Panc1 (cell line): ENCODE measurements at regions not wholly inside any gene's neighbourhood (a gene's known extent, or its start where the extent isn't known, plus 50 kb on each side); places are given as distances from the start of the nearest gene placed in this dataset.

Experiments
- POLR2AphosphoS5 ChIP-seq: IDR thresholded peaks from 2 replicates; pipeline ENCODE4 v1.6.1; 2012; ENCODE audit warnings: mild to moderate bottlenecking, low read depth, low read length, moderate library complexity
- TF ChIP-seq, protein P1 (sequence below): fragments of 450-650 bp; IDR thresholded peaks from 2 replicates; pipeline ENCODE4 v1.5.1; 2017; ENCODE audit warnings: mild to moderate bottlenecking

GRCh38 chr7:83832009-83832408, 183.1 kb upstream of the SEMA3E start:
- TF ChIP-seq, protein P1, sequence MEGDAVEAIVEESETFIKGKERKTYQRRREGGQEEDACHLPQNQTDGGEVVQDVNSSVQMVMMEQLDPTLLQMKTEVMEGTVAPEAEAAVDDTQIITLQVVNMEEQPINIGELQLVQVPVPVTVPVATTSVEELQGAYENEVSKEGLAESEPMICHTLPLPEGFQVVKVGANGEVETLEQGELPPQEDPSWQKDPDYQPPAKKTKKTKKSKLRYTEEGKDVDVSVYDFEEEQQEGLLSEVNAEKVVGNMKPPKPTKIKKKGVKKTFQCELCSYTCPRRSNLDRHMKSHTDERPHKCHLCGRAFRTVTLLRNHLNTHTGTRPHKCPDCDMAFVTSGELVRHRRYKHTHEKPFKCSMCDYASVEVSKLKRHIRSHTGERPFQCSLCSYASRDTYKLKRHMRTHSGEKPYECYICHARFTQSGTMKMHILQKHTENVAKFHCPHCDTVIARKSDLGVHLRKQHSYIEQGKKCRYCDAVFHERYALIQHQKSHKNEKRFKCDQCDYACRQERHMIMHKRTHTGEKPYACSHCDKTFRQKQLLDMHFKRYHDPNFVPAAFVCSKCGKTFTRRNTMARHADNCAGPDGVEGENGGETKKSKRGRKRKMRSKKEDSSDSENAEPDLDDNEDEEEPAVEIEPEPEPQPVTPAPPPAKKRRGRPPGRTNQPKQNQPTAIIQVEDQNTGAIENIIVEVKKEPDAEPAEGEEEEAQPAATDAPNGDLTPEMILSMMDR, result no peak
- TF ChIP-seq POLR2AphosphoS5, result no peak
